ENCODE measurements at regions not wholly inside any gene's neighbourhood (a gene's known extent, or its start where the extent isn't known, plus 50 kb on each side); places are given as distances from the start of the nearest gene placed in this dataset.

GRCh38 chr16:49924078-49924477, 68.2 kb upstream of the ZNF423 start:
- TF ChIP-seq CTCF (IDR thresholded peaks at IDR 0.05; ENCODE audit: low read depth, low read length, poor library complexity, severe bottlenecking) (no peak), EZH2phosphoT487 (IDR thresholded peaks at IDR 0.05; ENCODE audit: borderline replicate concordance, low read length) (no peak)
